K562 (cell line): ENCODE measurements at regions not wholly inside any gene's neighbourhood (a gene's known extent, or its start where the extent isn't known, plus 50 kb on each side); places are given as distances from the start of the nearest gene placed in this dataset.

Experiments
- ATAC-seq: fragments of 200-7000 bp; cut with Tn5 transposase; 3 replicates; pipeline ENCODE4 v1.9.1; 2020; ENCODE audit warnings: moderate library complexity
- BruUV-seq: library from RNA; stranded (reverse); fragments of 400-500 nt; replicated peaks from 2 replicates; lab custom pipeline; 2021; lab: Mats Ljungman, UMichigan
- CTCF ChIA-PET: fragments of 300-600 bp; formaldehyde crosslinking; extraction: SDS; loops from one replicate; lab custom pipeline; 2021; ENCODE audit warnings: low intra/inter-chr PET ratio; lab: Yijun Ruan, JAX
- POLR2A ChIA-PET: fragments of 300-600, 350-650 bp; sonication (Branson Sonifier 250); formaldehyde crosslinking; extraction: SDS; loops from one replicate; lab custom pipeline; 2021; ENCODE audit warnings: antibody characterized with exemption, inconsistent platforms; lab: Yijun Ruan, JAX
- DNase-seq, 4 experiments: peaks; one replicate each; pipeline versions ENCODE4 v3.0.0 to v3.0.0-alpha.2; 2011 to 2018; ENCODE audit warnings: low spot score in 3 of 4, mixed read lengths in 3 of 4; ENCODE audit errors: extremely low read depth in 1 of 4
- FAIRE-seq: peaks from 2 replicates; lab custom pipeline; 2011; peaks lifted over from hg19 to GRCh38; lab: Jason Lieb, UNC
- H2AFZ ChIP-seq: 2 replicates; pipeline ENCODE4 v1.6.0; 2011; ENCODE audit warnings: low read depth, low read length, control low read depth, inconsistent platforms
- H3K27ac ChIP-seq: fragments of 200-600 bp; 3 replicates; pipeline ENCODE4 v1.8.0; 2011; ENCODE audit warnings: low read depth, mild to moderate bottlenecking, control low read depth, inconsistent platforms, low read length, moderate library complexity, mixed read lengths; ENCODE audit errors: extremely low read depth
- H3K27me3 ChIP-seq, 2 experiments: fragments of 300-600 bp in 1 of 2; 2 replicates in 1 of 2; 3 replicates in 1 of 2; pipeline versions ENCODE4 v1.6.0 to v1.8.0; 2011; ENCODE audit warnings: inconsistent platforms in 2 of 2, low read length in 2 of 2, mild to moderate bottlenecking in 1 of 2, mixed read lengths in 1 of 2, moderate library complexity in 1 of 2; ENCODE audit not compliant: control insufficient read depth in 2 of 2, insufficient read depth in 2 of 2
- H3K36me3 ChIP-seq: fragments of 300-600 bp; 3 replicates; pipeline ENCODE4 v1.8.0; 2011; ENCODE audit warnings: mild to moderate bottlenecking, low read length, inconsistent platforms; ENCODE audit not compliant: control insufficient read depth, insufficient read depth
- H3K4me1 ChIP-seq, 2 experiments: fragments of 200-600 bp in 1 of 2; replicated peaks in 1 of 2; 2 replicates in 1 of 2; 3 replicates in 1 of 2; pipeline versions ENCODE4 v1.5.1 to v1.8.0; 2011; ENCODE audit warnings: inconsistent platforms in 2 of 2, low read length in 2 of 2, mild to moderate bottlenecking in 1 of 2, mixed read lengths in 1 of 2, moderate library complexity in 1 of 2; ENCODE audit not compliant: control insufficient read depth in 2 of 2, insufficient read depth in 2 of 2
- H3K4me2 ChIP-seq: 2 replicates; pipeline ENCODE4 v1.6.1; 2011; ENCODE audit warnings: low read length, control low read depth, inconsistent platforms, mixed read lengths; ENCODE audit not compliant: insufficient read depth
- H3K4me3 ChIP-seq: fragments of 200-600 bp; sonication (generic), shearing (Covaris generic); 2 replicates; pipeline ENCODE4 v1.5.1; 2016; ENCODE audit warnings: control low read depth, inconsistent platforms
- H3K79me2 ChIP-seq: fragments of 200-600 bp; 3 replicates; pipeline ENCODE4 v1.8.0; 2011; ENCODE audit warnings: low read length, inconsistent platforms; ENCODE audit not compliant: control insufficient read depth, insufficient read depth
- H3K9ac ChIP-seq, 2 experiments: 2 replicates each; pipeline versions ENCODE4 v1.6.0 to v1.6.1; 2011; ENCODE audit warnings: low read depth in 2 of 2, low read length in 2 of 2, control low read depth in 1 of 2, inconsistent platforms in 1 of 2, mild to moderate bottlenecking in 1 of 2, mixed read lengths in 1 of 2; ENCODE audit not compliant: insufficient read depth in 1 of 2
- H3K9me1 ChIP-seq: one replicate; pipeline ENCODE4 v1.6.0; 2011; ENCODE audit warnings: inconsistent platforms, mild to moderate bottlenecking, low read length, moderate library complexity; ENCODE audit not compliant: control insufficient read depth, insufficient read depth
- H3K9me3 ChIP-seq: replicated peaks from 2 replicates; pipeline ENCODE4 v1.5.1; 2011; ENCODE audit warnings: low read depth, low read length, inconsistent platforms; ENCODE audit not compliant: control insufficient read depth, insufficient read depth
- H4K20me1 ChIP-seq: replicated peaks from 2 replicates; pipeline ENCODE4 v1.6.1; 2011; ENCODE audit warnings: low read length, inconsistent platforms, mixed read lengths; ENCODE audit not compliant: control insufficient read depth, insufficient read depth
- DDX20 ChIP-seq: fragments of 450-650 bp; IDR thresholded peaks from 2 replicates; pipeline ENCODE4 v1.6.1; 2016; ENCODE audit warnings: missing genetic modification characterization, low read depth, mild to moderate bottlenecking, missing compliant biosample characterization, moderate library complexity
- ESRRB ChIP-seq: fragments of 250-450 bp; sonication (Bioruptor Pico); IDR thresholded peaks from 2 replicates; pipeline ENCODE4 v1.5.0; 2020; ENCODE audit warnings: mild to moderate bottlenecking, moderate library complexity, borderline replicate concordance
- GATAD2A ChIP-seq: fragments of 450-650 bp; IDR thresholded peaks from 2 replicates; pipeline ENCODE4 v1.6.1; 2017
- ZBTB40 ChIP-seq, 2 experiments: fragments of 450-650 bp in 1 of 2; sonication (generic) in 1 of 2; formaldehyde crosslinking in 1 of 2; IDR thresholded peaks; 2 replicates each; pipeline versions ENCODE4 v1.7.1 to v1.9.0; 2016 to 2022; ENCODE audit warnings: inconsistent platforms in 1 of 2, mild to moderate bottlenecking in 1 of 2, missing genetic modification reagents in 1 of 2
- ZNF407 ChIP-seq: fragments of 450-650 bp; IDR thresholded peaks from 2 replicates; pipeline ENCODE4 v1.6.1; 2016; ENCODE audit warnings: low read depth
- WGBS: fragments of 100-300 bp; shearing (Covaris generic); methylation state at CpG from one replicate; pipeline ENCODE4 v1.1.6; 2016; ENCODE audit warnings: low coverage, mixed read lengths; ENCODE audit not compliant: insufficient coverage; ENCODE audit errors: missing lambda C conversion rate; 5-methylcytosine and 5-hydroxymethylcytosine counted together
- in situ Hi-C: fragments of 300-500 bp; cut with MboI; formaldehyde crosslinking; loops from 4 replicates; pipeline ENCODE4 v1.15.0; 2018; ENCODE audit warnings: inconsistent platforms, mixed read lengths
- intact Hi-C: fragments of 100-400 bp; cut with micrococcal nuclease; formaldehyde crosslinking; loops from 2 replicates; pipeline ENCODE4 v1.14.2; 2022

GRCh38 chr5:161036296-161036695 lies 184.3 kb upstream of the ATP10B start:
- intact Hi-C loops = no loop called here
- Histone ChIP-seq H2AFZ (no peak overlapping the region), H3K79me2 (no peaks in the 10 kb centered on the region), H3K9ac (no peak overlapping the region), H3K27me3 (no peaks in the 10 kb centered on the region), H3K9me3 (no peaks in the 10 kb centered on the region), H3K4me1 (no peaks in the 10 kb centered on the region), H3K36me3 (no peaks in the 10 kb centered on the region), H4K20me1 (no peaks in the 10 kb centered on the region), H3K9me1 (no peaks in the 10 kb centered on the region), H3K4me3 (no peak overlapping the region), H3K4me2 (no peak overlapping the region), H3K27ac (no peak overlapping the region)
- FAIRE-seq (no peak), DNase-seq (no peak), ATAC-seq (no peak)
- CTCF ChIA-PET = no interaction called here
- POLR2A ChIA-PET = interaction anchor here (0.5 kb wide), 1 partner anchor 18 kb away, joined by 3 read pairs; no protein-coding TSS in a partner anchor
- 0% methylated on average over 3 of the region's 3 CpGs for WGBS
- BruUV-seq = no TSS peak
- in situ Hi-C loops = no loop called here
- TF ChIP-seq GATAD2A = no peak
- TF ChIP-seq ZBTB40 (IDR thresholded peaks at IDR 0.05) = no peak
- TF ChIP-seq ZBTB40 (CRISPR knock-in tag; IDR thresholded peaks at IDR 0.05) = no peak
- TF ChIP-seq DDX20 (tag) = no peak
- TF ChIP-seq ZNF407 = no peak
- no peak for TF ChIP-seq ESRRB (CRISPR knock-in tag)
